H9 (cell line): ENCODE measurements at regions not wholly inside any gene's neighbourhood (a gene's known extent, or its start where the extent isn't known, plus 50 kb on each side); places are given as distances from the start of the nearest gene placed in this dataset.

Source experiments
- DNase-seq: peaks from one replicate; pipeline ENCODE4 v3.0.0-alpha.2; 2017
- H2AFZ ChIP-seq: one replicate; pipeline ENCODE4 v1.6.1; 2013; ENCODE audit warnings: mild to moderate bottlenecking, low read length, control low read depth, moderate library complexity
- H2AK5ac ChIP-seq: 2 replicates; pipeline ENCODE4 v1.6.1; 2013; ENCODE audit warnings: low read length, control low read depth, mixed read lengths; ENCODE audit not compliant: insufficient read length
- H2BK120ac ChIP-seq: one replicate; pipeline ENCODE4 v1.6.1; 2013; ENCODE audit warnings: low read depth, mild to moderate bottlenecking, low read length, control low read depth, inconsistent platforms; ENCODE audit not compliant: poor library complexity, severe bottlenecking
- H2BK12ac ChIP-seq: 2 replicates; pipeline ENCODE4 v1.6.1; 2013; ENCODE audit warnings: low read length, control low read depth, mixed read lengths, low read depth; ENCODE audit not compliant: insufficient read length
- H2BK15ac ChIP-seq: 2 replicates; pipeline ENCODE4 v1.6.1; 2013; ENCODE audit warnings: low read depth, low read length, control low read depth
- H2BK20ac ChIP-seq: one replicate; pipeline ENCODE4 v1.6.1; 2013; ENCODE audit warnings: low read depth, mild to moderate bottlenecking, low read length, control low read depth, inconsistent platforms; ENCODE audit not compliant: poor library complexity, severe bottlenecking
- H2BK5ac ChIP-seq: 2 replicates; pipeline ENCODE4 v1.6.1; 2013; ENCODE audit warnings: low read length, control low read depth, mixed read lengths; ENCODE audit not compliant: insufficient read length
- H3K14ac ChIP-seq: 2 replicates; pipeline ENCODE4 v1.6.1; 2013; ENCODE audit warnings: low read length, control low read depth; ENCODE audit not compliant: insufficient read depth
- H3K18ac ChIP-seq: 2 replicates; pipeline ENCODE4 v1.6.1; 2013; ENCODE audit warnings: low read depth, mild to moderate bottlenecking, mixed read lengths, low read length, control low read depth; ENCODE audit not compliant: insufficient read length
- H3K23ac ChIP-seq: 2 replicates; pipeline ENCODE4 v1.6.1; 2013; ENCODE audit warnings: low read length, control low read depth, mixed read lengths, low read depth; ENCODE audit not compliant: insufficient read length
- H3K23me2 ChIP-seq: 2 replicates; pipeline ENCODE4 v1.6.1; 2013; ENCODE audit warnings: low read depth, mild to moderate bottlenecking, mixed read lengths, low read length, control low read depth; ENCODE audit not compliant: insufficient read length, poor library complexity, severe bottlenecking
- H3K27ac ChIP-seq: 2 replicates; pipeline ENCODE4 v1.5.1; 2013; ENCODE audit warnings: low read length, control low read depth, mixed read lengths, low read depth; ENCODE audit not compliant: insufficient read length
- H3K27me3 ChIP-seq: 2 replicates; pipeline ENCODE4 v1.6.1; 2013; ENCODE audit warnings: low read length, control low read depth, inconsistent platforms; ENCODE audit not compliant: insufficient read depth
- H3K4ac ChIP-seq: 2 replicates; pipeline ENCODE4 v1.6.1; 2013; ENCODE audit warnings: low read depth, mild to moderate bottlenecking, control low read depth, inconsistent platforms, low read length, moderate library complexity
- H3K4me1 ChIP-seq: 2 replicates; pipeline ENCODE4 v1.6.1; 2013; ENCODE audit warnings: low read length, control low read depth, inconsistent platforms; ENCODE audit not compliant: insufficient read depth
- H3K4me2 ChIP-seq: 2 replicates; pipeline ENCODE4 v1.6.1; 2013; ENCODE audit warnings: low read length, control low read depth, mixed read lengths; ENCODE audit not compliant: insufficient read length, insufficient read depth
- H3K56ac ChIP-seq: 2 replicates; pipeline ENCODE4 v1.6.1; 2013; ENCODE audit warnings: low read depth, mild to moderate bottlenecking, mixed read lengths, low read length, control low read depth; ENCODE audit not compliant: insufficient read length
- H3K79me1 ChIP-seq: 2 replicates; pipeline ENCODE4 v1.6.1; 2013; ENCODE audit warnings: low read depth, mild to moderate bottlenecking, moderate library complexity, low read length, control low read depth, inconsistent platforms; ENCODE audit not compliant: insufficient read depth, poor library complexity, severe bottlenecking
- H3K79me2 ChIP-seq: 2 replicates; pipeline ENCODE4 v1.6.1; 2013; ENCODE audit warnings: low read length, control low read depth, inconsistent platforms; ENCODE audit not compliant: insufficient read depth
- H3K9ac ChIP-seq: 2 replicates; pipeline ENCODE4 v1.6.1; 2013; ENCODE audit warnings: low read length, control low read depth, mixed read lengths; ENCODE audit not compliant: insufficient read length; ENCODE audit errors: extremely low read depth
- H3K9me3 ChIP-seq: one replicate; pipeline ENCODE4 v1.6.1; 2013; ENCODE audit warnings: low read depth, low read length, inconsistent platforms; ENCODE audit not compliant: control insufficient read depth
- H3T11ph ChIP-seq: one replicate; pipeline ENCODE4 v1.6.1; 2013; ENCODE audit warnings: mild to moderate bottlenecking, low read length, control low read depth, inconsistent platforms
- H4K20me1 ChIP-seq: one replicate; pipeline ENCODE4 v1.6.1; 2013; ENCODE audit not compliant: control insufficient read depth, insufficient read length, insufficient read depth
- H4K5ac ChIP-seq: 2 replicates; pipeline ENCODE4 v1.6.1; 2013; ENCODE audit warnings: low read depth, mild to moderate bottlenecking, mixed read lengths, low read length, control low read depth; ENCODE audit not compliant: insufficient read length
- H4K8ac ChIP-seq: replicated peaks from 2 replicates; pipeline ENCODE4 v1.6.1; 2013; ENCODE audit warnings: low read length, control low read depth, mixed read lengths, low read depth; ENCODE audit not compliant: insufficient read length
- H4K91ac ChIP-seq: 2 replicates; pipeline ENCODE4 v1.6.1; 2013; ENCODE audit warnings: low read depth, mild to moderate bottlenecking, moderate library complexity, mixed read lengths, low read length, control low read depth; ENCODE audit not compliant: insufficient read length
- H3K27ac Mint-ChIP-seq, 3 experiments: 2 replicates in 2 of 3; 3 replicates in 1 of 3; pipeline ENCODE4 v1.8.0; 2020 to 2021; ENCODE audit warnings: mixed read lengths in 3 of 3, mild to moderate bottlenecking in 1 of 3, moderate library complexity in 1 of 3
- H3K27me3 Mint-ChIP-seq: 2 replicates; pipeline ENCODE4 v1.8.0; 2021; ENCODE audit warnings: low read depth, mild to moderate bottlenecking, moderate library complexity, mixed read lengths
- H3K36me3 Mint-ChIP-seq, 3 experiments: 2 replicates in 2 of 3; 3 replicates in 1 of 3; pipeline ENCODE4 v1.8.0; 2020 to 2021; ENCODE audit warnings: low read depth in 3 of 3, mixed read lengths in 3 of 3; ENCODE audit not compliant: insufficient read depth in 1 of 3
- H3K4me1 Mint-ChIP-seq, 2 experiments: 2 replicates each; pipeline ENCODE4 v1.8.0; 2020; ENCODE audit warnings: mixed read lengths in 2 of 2
- H3K4me3 Mint-ChIP-seq, 2 experiments: 2 replicates in 1 of 2; 3 replicates in 1 of 2; pipeline ENCODE4 v1.8.0; 2020 to 2021; ENCODE audit warnings: mild to moderate bottlenecking in 2 of 2, mixed read lengths in 2 of 2, moderate library complexity in 1 of 2
- H3K9me3 Mint-ChIP-seq, 2 experiments: 2 replicates in 1 of 2; 3 replicates in 1 of 2; pipeline ENCODE4 v1.8.0; 2020; ENCODE audit warnings: mild to moderate bottlenecking in 2 of 2, mixed read lengths in 2 of 2, moderate library complexity in 1 of 2
- CTCF ChIP-seq: fragments of 200-600 bp; sonication (generic); conservative IDR thresholded peaks from 3 replicates; pipeline ENCODE4 v1.8.0; 2021; ENCODE audit warnings: antibody characterized with exemption, mild to moderate bottlenecking
- WGBS: extraction: QIAGEN DNeasy Blood & Tissue Kit; methylation state at CpG from one replicate; pipeline ENCODE4 v1.1.7; 2013; ENCODE audit warnings: missing lambda C conversion rate, low lambda C conversion rate, mixed read lengths; ENCODE audit not compliant: insufficient read length; ENCODE audit errors: extremely low coverage; 5-methylcytosine and 5-hydroxymethylcytosine counted together

GRCh38 chr14:50022661-50023060 is 93.7 kb downstream of the VCPKMT start:
- Histone ChIP-seq H2BK20ac (no peak overlapping the region), H2BK120ac (no peak overlapping the region), H3K27ac (no peak overlapping the region), H3K56ac (no peak overlapping the region), H3K4ac (no peak overlapping the region), H4K20me1 (no peaks in the 10 kb centered on the region), H3K79me1 (no peaks in the 10 kb centered on the region), H3K9ac (no peak overlapping the region), H3K18ac (no peak overlapping the region), H2BK12ac (no peak overlapping the region), H3K27me3 (no peaks in the 10 kb centered on the region), H3K9me3 (no peaks in the 10 kb centered on the region), H3T11ph (no peak overlapping the region), H3K4me2 (no peak overlapping the region), H3K4me1 (no peaks in the 10 kb centered on the region; the same call in 1 of the 2 replicates), H2AK5ac (no peak overlapping the region), H4K5ac (no peak overlapping the region), H4K8ac (no peak overlapping the region), H3K23ac (no peak overlapping the region), H4K91ac (no peak overlapping the region), H3K23me2 (no peaks in the 10 kb centered on the region), H3K14ac (no peak overlapping the region), H2AFZ (no peak overlapping the region), H2BK15ac (no peak overlapping the region), H3K79me2 (no peaks in the 10 kb centered on the region), H2BK5ac (no peak overlapping the region)
- peaks cover 1 to 3% of the 10 kb centered on the region in 2 experiments; a peak in 3 of 4 replicates for H3K4me1 Mint-ChIP-seq
- no CpG with 5 or more reads among the region's 3 CpGs for WGBS
- H3K36me3 Mint-ChIP-seq: no peaks in the 10 kb centered on the region; a peak in 2 of 7 replicates
- TF ChIP-seq CTCF: no peak
- no peak overlapping the region for H3K27ac Mint-ChIP-seq
- DNase-seq: no peak
- peaks cover 4% of the 10 kb centered on the region for H3K27me3 Mint-ChIP-seq
- H3K9me3 Mint-ChIP-seq: peaks cover 12 to 13% of the 10 kb centered on the region in 2 experiments; a peak in 4 of 5 replicates
- no peak overlapping the region for H3K4me3 Mint-ChIP-seq
